ENCODE measurements at regions not wholly inside any gene's neighbourhood (a gene's known extent, or its start where the extent isn't known, plus 50 kb on each side); places are given as distances from the start of the nearest gene placed in this dataset.
A peak's percentile ranks its signal among the peaks of the same experiment; 100 is the strongest.
"Not testable (repeated sequence)": the region's sequence is repeated elsewhere in the genome, so short reads cannot be mapped to it uniquely, and the experiment has no call there.

- H3K27ac ChIP-seq; DNase-seq (ENCODE audit: low read depth, low spot score): not testable (repeated sequence)
Observed at GRCh38 chr5:89164703-89165102, 281.7 kb upstream of the MEF2C start.

- no peak for DNase-seq (ENCODE audit: low read depth, low spot score)
- H3K27ac ChIP-seq = no peak overlapping the region
Observed at GRCh38 chr5:89156226-89156625, 273.2 kb upstream of the MEF2C start.

DNA sequence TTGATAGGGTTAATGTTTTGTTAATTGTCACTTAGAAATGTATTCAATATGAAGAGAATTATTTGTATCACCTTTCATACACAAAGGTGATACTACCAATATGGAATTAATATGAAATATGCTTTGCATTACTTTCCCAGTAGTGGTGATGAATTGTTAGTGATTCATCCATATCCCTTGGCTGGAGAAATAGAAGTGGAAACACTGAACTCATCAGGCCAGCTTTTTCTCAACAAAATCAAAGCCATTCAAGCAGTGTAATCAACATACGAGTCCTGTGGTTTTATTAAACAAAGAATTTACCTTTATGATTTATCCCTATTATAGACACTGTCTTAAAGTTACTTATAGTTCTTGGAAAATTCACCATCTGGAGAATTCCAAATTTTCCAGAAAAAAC lies 264.0 kb upstream of the MEF2C start:
- H3K27ac ChIP-seq = no peak overlapping the region
- no peak for DNase-seq (ENCODE audit: low read depth, low spot score)

DNA sequence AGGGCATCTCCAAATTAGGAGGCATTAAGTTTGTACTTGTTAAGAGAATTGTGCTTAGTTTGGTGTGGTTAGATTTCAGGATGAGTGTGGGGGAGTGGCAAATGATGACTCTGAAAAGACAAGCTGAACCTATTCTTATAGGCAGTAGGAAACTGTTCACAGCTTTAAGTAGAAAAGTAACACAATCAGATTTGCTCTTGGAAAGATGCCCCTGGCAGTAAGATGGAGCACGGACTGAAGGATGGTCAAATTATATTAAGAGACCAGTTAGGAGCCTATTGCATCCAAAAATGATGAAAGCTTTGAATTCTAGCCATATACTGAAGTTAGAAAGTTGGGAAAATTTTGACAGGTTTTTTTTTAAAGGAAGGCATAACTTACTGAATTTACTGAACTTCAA lies 254.2 kb upstream of the MEF2C start:
- no peak overlapping the region for H3K27ac ChIP-seq
- DNase-seq (ENCODE audit: low read depth, low spot score) = no peak

GRCh38 chr5:89133975-89134374 lies 251.0 kb upstream of the MEF2C start:
- DNase-seq (ENCODE audit: low read depth, low spot score) = no peak
- H3K27ac ChIP-seq = no peak overlapping the region

DNA sequence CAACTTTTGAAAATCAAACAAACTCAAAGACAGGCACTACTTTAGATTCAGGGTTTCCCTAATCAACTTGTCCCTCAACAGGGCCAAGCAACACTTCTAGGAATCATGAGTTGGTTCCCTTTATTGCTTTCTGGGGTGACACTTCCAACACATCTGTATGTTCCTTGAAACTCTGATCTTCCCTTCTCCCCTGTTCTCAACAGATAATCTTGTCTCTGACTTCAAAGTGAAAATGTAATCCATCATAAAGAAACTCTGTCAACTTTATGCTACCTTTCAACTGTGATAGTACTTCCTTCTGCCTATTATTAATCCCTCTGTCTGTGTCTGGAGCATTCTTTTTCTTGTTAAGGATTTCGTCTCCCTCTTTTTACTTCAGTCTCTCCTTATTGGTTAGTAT lies 250.1 kb upstream of the MEF2C start:
- H3K27ac ChIP-seq = no peak overlapping the region
- DNase-seq (ENCODE audit: low read depth, low spot score) = no peak

DNA sequence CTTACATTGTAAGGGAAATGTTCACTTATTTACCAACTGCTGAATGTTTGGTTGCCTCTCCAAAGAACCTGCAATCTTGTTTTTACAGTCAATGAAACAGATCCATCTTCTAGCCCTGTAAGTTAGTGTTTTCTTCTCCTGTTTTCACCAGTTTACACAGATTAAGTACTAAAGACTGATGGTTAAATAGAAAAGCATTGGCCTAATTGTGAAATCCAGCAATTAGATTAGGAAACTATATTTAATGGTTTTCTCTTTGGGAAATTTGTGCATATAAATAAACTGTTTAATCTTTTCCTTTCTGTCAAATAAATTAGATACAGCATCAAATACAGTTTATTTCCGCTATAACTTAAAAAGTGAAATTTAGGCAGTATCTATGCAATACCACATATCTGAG lies 247.9 kb upstream of the MEF2C start:
- DNase-seq (ENCODE audit: low read depth, low spot score) = no peak

GRCh38 chr5:89129941-89130340 lies 247.0 kb upstream of the MEF2C start:
- no peak for DNase-seq (ENCODE audit: low read depth, low spot score)
- no peak overlapping the region for H3K27ac ChIP-seq

More for the DNA sequence above, 247.9 kb upstream of the MEF2C start:
- no peak overlapping the region for H3K27ac ChIP-seq

DNA sequence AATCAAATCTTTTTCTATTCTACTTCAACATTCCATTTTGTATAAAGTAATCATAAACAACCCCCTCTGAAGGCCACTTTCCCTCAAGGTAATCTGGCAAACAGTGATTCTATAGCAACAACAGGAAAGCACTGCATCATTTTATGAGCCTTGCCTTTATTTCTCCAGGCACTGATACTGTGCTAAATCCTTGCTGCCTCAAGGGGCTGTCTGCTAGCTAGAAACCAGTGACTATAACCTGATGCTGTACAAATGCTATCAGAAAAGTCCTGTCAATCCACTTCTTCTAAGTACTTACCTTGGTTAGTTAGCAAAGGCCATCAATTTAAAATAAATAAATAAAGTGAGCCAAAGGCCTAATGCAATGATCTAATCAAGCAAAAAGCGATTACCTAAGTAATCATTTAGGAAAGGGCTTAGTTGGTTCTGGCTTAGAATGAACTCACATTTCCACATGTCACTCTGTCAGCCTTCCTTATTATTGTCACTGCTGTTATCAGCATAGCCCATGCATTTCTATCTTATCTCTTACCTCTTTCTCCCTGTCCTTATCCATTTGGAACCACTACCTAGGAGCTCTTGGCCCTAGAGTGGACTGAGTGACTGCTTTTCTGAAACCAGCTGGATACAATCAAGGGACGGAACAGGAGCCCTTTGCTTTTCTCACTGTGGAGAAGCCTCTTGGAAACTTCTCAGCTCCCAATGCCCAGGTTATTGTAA lies 246.1 kb upstream of the MEF2C start:
- no peak for DNase-seq (ENCODE audit: low read depth, low spot score)
- no peak overlapping the region for H3K27ac ChIP-seq

- DNase-seq (ENCODE audit: low read depth, low spot score) = no peak
Observed at GRCh38 chr5:89128092-89128491, 245.1 kb upstream of the MEF2C start.

GRCh38 chr5:89127191-89127590 lies 244.2 kb upstream of the MEF2C start:
- no peak for DNase-seq (ENCODE audit: low read depth, low spot score)
- no peak overlapping the region for H3K27ac ChIP-seq

More at GRCh38 chr5:89128092-89128491, 245.1 kb upstream of the MEF2C start:
- no peak overlapping the region for H3K27ac ChIP-seq

GRCh38 chr5:89125372-89125771 lies 242.4 kb upstream of the MEF2C start:
- H3K27ac ChIP-seq = no peak overlapping the region

GRCh38 chr5:89123581-89123980 lies 240.6 kb upstream of the MEF2C start:
- no peak overlapping the region for H3K27ac ChIP-seq
- DNase-seq (ENCODE audit: low read depth, low spot score) = no peak

More at GRCh38 chr5:89125372-89125771, 242.4 kb upstream of the MEF2C start:
- no peak for DNase-seq (ENCODE audit: low read depth, low spot score)

- DNase-seq (ENCODE audit: low read depth, low spot score) = peak; percentile 8
- H3K27ac ChIP-seq = no peak overlapping the region
Observed at GRCh38 chr5:89120719-89121118, 237.7 kb upstream of the MEF2C start.

- H3K27ac ChIP-seq = no peak overlapping the region
- peak; percentile 6 for DNase-seq (ENCODE audit: low read depth, low spot score)
Observed at GRCh38 chr5:89117124-89117644, 234.2 kb upstream of the MEF2C start.

- no peak for DNase-seq (ENCODE audit: low read depth, low spot score)
- H3K27ac ChIP-seq = no peak overlapping the region
Observed at GRCh38 chr5:89110916-89111646, 228.1 kb upstream of the MEF2C start.

DNA sequence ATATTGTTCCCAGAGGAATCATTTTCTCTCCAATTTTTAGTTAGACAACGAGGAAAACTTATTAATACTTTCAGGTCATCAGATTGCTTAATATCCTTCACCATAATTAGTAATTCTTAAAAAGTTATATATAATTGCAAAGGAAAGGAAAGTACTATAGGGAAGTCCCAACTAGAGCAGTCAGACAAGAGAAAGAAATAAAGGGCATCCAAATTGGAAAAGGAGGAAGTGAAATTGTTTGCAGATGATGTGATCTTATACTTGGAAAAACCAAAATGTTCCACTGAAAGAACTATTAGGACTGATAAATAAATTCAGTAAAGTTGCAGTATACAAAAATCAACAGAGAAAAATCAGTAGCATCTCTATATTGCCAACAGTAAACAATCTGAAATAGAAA lies 223.5 kb upstream of the MEF2C start:
- H3K27ac ChIP-seq = no peak overlapping the region
- no peak for DNase-seq (ENCODE audit: low read depth, low spot score)

- no peak overlapping the region for H3K27ac ChIP-seq
- DNase-seq (ENCODE audit: low read depth, low spot score) = no peak
Observed at GRCh38 chr5:89105836-89106235, 222.9 kb upstream of the MEF2C start.

DNA sequence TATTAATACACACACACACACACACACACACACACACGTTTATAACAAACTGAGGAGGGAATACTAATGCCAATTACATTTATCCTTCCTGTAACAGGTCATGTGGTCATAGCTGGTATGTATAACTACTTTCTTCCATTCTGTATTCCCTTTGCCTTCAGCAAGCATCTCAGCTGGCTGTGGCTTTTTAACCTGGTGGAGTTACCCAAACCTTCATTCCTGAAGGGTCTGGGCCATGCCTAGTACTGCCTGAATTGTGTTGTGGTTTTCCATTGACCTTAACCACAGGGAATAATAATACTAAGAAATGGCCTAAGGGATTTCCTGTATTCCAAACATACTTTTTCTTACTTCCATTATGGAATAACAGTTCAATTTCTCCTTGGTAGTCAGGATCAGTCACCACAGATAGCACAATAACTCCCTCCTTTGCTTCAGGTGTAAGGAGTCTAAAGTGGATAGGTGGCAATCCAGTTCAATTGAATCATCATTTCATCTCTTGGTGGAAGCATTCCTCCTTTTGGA lies 222.2 kb upstream of the MEF2C start:
- no peak for DNase-seq (ENCODE audit: low read depth, low spot score)
- H3K27ac ChIP-seq = no peak overlapping the region

GRCh38 chr5:89098199-89098756 lies 215.3 kb upstream of the MEF2C start:
- H3K27ac ChIP-seq = no peak overlapping the region
- DNase-seq (ENCODE audit: low read depth, low spot score) = no peak

- no peak overlapping the region for H3K27ac ChIP-seq
- DNase-seq (ENCODE audit: low read depth, low spot score) = no peak
Observed at GRCh38 chr5:89097103-89097502, 214.1 kb upstream of the MEF2C start.
